ENCODE measurements at regions not wholly inside any gene's neighbourhood (a gene's known extent, or its start where the extent isn't known, plus 50 kb on each side); places are given as distances from the start of the nearest gene placed in this dataset.

GRCh38 chr2:136522724-136523123, 242.6 kb upstream of the THSD7B start:
- TF ChIP-seq POLR2A (IDR thresholded peaks at IDR 0.05) = no peak
- no peak for TF ChIP-seq CTCF (IDR thresholded peaks at IDR 0.05 in 4 of 5, conservative IDR thresholded peaks at IDR 0.05 in 1 of 5)
